K562 (cell line): ENCODE measurements at regions not wholly inside any gene's neighbourhood (a gene's known extent, or its start where the extent isn't known, plus 50 kb on each side); places are given as distances from the start of the nearest gene placed in this dataset.

Experiments used
- BCOR ChIP-seq: fragments of 450-650 bp; IDR thresholded peaks from 2 replicates; pipeline ENCODE4 v1.6.1; 2016
- DLX4 ChIP-seq: fragments of 250-450 bp; sonication (Bioruptor Pico); IDR thresholded peaks from 2 replicates; pipeline ENCODE4 v1.6.1; 2021; ENCODE audit warnings: mild to moderate bottlenecking
- E4F1 ChIP-seq: fragments of 250-450 bp; sonication (Bioruptor Pico); IDR thresholded peaks from 2 replicates; pipeline ENCODE4 v1.5.0; 2021; ENCODE audit warnings: mild to moderate bottlenecking, borderline replicate concordance
- FOXJ3 ChIP-seq: sonication (generic); formaldehyde crosslinking; IDR thresholded peaks from 2 replicates; pipeline ENCODE4 v1.4.0; 2020; ENCODE audit warnings: mild to moderate bottlenecking, missing genetic modification reagents
- HBP1 ChIP-seq: fragments of 450-650 bp; formaldehyde crosslinking; IDR thresholded peaks from 2 replicates; pipeline ENCODE4 v1.4.0; 2022; ENCODE audit warnings: missing genetic modification characterization
- MTA3 ChIP-seq: fragments of 450-650 bp; formaldehyde crosslinking; IDR thresholded peaks from 2 replicates; pipeline ENCODE4 v1.6.1; 2017; ENCODE audit warnings: mild to moderate bottlenecking, borderline replicate concordance
- NCOA6 ChIP-seq: fragments of 450-650 bp; IDR thresholded peaks from 2 replicates; pipeline ENCODE4 v1.6.1; 2017; ENCODE audit warnings: mild to moderate bottlenecking
- PRPF4 ChIP-seq: fragments of 200-400 bp; formaldehyde crosslinking; IDR thresholded peaks from one replicate; pipeline ENCODE4 v1.6.1; 2017; ENCODE audit warnings: low read length, low read depth, mild to moderate bottlenecking; ENCODE audit not compliant: insufficient read depth, poor library complexity, severe bottlenecking
- RERE ChIP-seq: sonication (generic); formaldehyde crosslinking; IDR thresholded peaks from 2 replicates; pipeline ENCODE4 v1.8.0; 2023; ENCODE audit warnings: missing genetic modification reagents, mild to moderate bottlenecking, borderline replicate concordance
- TAF1 ChIP-seq: IDR thresholded peaks from 2 replicates; pipeline ENCODE4 v1.6.1; 2011; ENCODE audit warnings: mild to moderate bottlenecking, low read length, moderate library complexity; ENCODE audit not compliant: insufficient read depth, control insufficient read depth, severe bottlenecking; ENCODE audit errors: extremely low read depth
- ZNF133 ChIP-seq: fragments of 250-450 bp; sonication (Bioruptor Pico); IDR thresholded peaks from 2 replicates; pipeline ENCODE4 v1.4.0; 2020; ENCODE audit warnings: mild to moderate bottlenecking
- ZSCAN29 ChIP-seq: fragments of 450-650 bp; IDR thresholded peaks from 2 replicates; pipeline ENCODE4 v1.6.1; 2017
- TF ChIP-seq, protein P1 (sequence below), 2 experiments: fragments of 450-650 bp in 1 of 2; IDR thresholded peaks; 2 replicates each; pipeline ENCODE4 v1.6.1; 2011 to 2017; ENCODE audit warnings: low read depth in 2 of 2, antibody characterized with exemption in 1 of 2, borderline replicate concordance in 1 of 2, low read length in 1 of 2, mild to moderate bottlenecking in 1 of 2, mixed read lengths in 1 of 2; ENCODE audit not compliant: control insufficient read depth in 1 of 2

GRCh38 chr20:7220755-7221154 is 453.3 kb downstream of the BMP2 start (continued):
- no peak for TF ChIP-seq E4F1
- TF ChIP-seq BCOR, result no peak
- TF ChIP-seq TAF1, result no peak
- no peak for TF ChIP-seq FOXJ3
- no peak for TF ChIP-seq MTA3
- TF ChIP-seq, protein P1, sequence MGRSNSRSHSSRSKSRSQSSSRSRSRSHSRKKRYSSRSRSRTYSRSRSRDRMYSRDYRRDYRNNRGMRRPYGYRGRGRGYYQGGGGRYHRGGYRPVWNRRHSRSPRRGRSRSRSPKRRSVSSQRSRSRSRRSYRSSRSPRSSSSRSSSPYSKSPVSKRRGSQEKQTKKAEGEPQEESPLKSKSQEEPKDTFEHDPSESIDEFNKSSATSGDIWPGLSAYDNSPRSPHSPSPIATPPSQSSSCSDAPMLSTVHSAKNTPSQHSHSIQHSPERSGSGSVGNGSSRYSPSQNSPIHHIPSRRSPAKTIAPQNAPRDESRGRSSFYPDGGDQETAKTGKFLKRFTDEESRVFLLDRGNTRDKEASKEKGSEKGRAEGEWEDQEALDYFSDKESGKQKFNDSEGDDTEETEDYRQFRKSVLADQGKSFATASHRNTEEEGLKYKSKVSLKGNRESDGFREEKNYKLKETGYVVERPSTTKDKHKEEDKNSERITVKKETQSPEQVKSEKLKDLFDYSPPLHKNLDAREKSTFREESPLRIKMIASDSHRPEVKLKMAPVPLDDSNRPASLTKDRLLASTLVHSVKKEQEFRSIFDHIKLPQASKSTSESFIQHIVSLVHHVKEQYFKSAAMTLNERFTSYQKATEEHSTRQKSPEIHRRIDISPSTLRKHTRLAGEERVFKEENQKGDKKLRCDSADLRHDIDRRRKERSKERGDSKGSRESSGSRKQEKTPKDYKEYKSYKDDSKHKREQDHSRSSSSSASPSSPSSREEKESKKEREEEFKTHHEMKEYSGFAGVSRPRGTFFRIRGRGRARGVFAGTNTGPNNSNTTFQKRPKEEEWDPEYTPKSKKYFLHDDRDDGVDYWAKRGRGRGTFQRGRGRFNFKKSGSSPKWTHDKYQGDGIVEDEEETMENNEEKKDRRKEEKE (IDR thresholded peaks at IDR 0.05; ENCODE audit: borderline replicate concordance in 1 of 2, control insufficient read depth in 1 of 2, low read depth in 2 of 2, low read length in 1 of 2), result no peak
- no peak for TF ChIP-seq RERE (CRISPR knock-in tag)
- TF ChIP-seq HBP1 (CRISPR knock-in tag), result no peak
- TF ChIP-seq PRPF4, result no peak
- TF ChIP-seq DLX4 (CRISPR knock-in tag), result no peak
- TF ChIP-seq ZSCAN29, result no peak
- TF ChIP-seq ZNF133 (CRISPR knock-in tag), result no peak
- no peak for TF ChIP-seq NCOA6
